ENCODE measurements at regions not wholly inside any gene's neighbourhood (a gene's known extent, or its start where the extent isn't known, plus 50 kb on each side); places are given as distances from the start of the nearest gene placed in this dataset.

DNA sequence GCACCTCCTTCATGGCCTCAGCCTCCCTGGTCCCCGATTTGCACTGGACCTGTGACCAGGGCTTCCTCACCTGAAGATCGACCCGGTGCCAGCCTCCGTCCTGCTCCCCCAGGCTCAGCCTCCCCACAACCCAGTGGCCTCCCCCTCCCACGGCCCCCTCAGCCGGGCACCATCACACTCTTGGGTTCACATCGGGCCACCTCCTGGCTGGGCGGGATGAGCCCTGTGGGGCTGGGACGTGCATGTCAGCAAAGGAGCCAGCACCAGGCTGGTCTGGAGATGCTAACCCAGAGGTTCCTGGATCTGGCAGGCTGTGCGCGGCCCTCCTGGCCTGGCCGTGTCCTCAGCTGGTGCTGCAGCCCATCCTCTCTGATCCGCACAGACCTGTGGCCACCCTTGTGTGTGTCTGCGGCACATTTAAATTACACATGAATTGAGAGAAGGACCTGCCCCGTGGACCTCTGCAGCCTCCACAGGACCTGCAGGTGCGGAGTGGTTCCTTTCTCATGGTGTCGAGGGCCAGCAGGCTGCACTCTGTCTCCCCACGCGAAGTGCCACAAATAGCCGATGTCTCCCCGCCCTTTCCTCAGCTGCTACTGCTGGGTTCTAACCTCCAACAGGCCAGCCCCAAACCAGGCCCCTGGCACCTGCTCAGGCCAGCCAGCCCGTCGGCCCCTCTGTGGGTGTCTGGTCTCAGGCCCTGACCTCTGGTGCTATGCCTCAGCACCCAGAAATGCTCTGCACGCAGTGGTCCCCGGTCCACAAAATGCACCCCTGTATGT lies 237.5 kb downstream of the ERMARD start:
- Mint-ChIP-seq H3K4me3 (no peak overlapping the region), H3K27ac (no peak overlapping the region), H3K36me3 (no peaks in the 10 kb centered on the region), H3K4me1 (no peaks in the 10 kb centered on the region), H3K9me3 (0 out of 2 replicates have a peak, but pooled peaks cover 4% of the 10 kb centered on the region), H3K27me3 (ENCODE audit: low read depth) (no peaks in the 10 kb centered on the region)
- POLR2A ChIA-PET = no interaction called here
- no peak for ATAC-seq
- CTCF ChIA-PET = no interaction called here
- TF ChIP-seq ZNF232 (CRISPR knock-in tag; IDR thresholded peaks at IDR 0.05) (no peak), SP1 (CRISPR knock-in tag; conservative IDR thresholded peaks at IDR 0.05) (no peak), SOX15 (CRISPR knock-in tag; IDR thresholded peaks at IDR 0.05) (no peak), FOXP1 (CRISPR knock-in tag; IDR thresholded peaks at IDR 0.05; ENCODE audit: borderline replicate concordance) (no peak), TP53 (CRISPR knock-in tag; IDR thresholded peaks at IDR 0.05) (no peak), ETV6 (CRISPR knock-in tag; IDR thresholded peaks at IDR 0.05) (no peak), ZNF138 (CRISPR knock-in tag; conservative IDR thresholded peaks at IDR 0.05) (no peak)
- TF ChIP-seq, protein P1, sequence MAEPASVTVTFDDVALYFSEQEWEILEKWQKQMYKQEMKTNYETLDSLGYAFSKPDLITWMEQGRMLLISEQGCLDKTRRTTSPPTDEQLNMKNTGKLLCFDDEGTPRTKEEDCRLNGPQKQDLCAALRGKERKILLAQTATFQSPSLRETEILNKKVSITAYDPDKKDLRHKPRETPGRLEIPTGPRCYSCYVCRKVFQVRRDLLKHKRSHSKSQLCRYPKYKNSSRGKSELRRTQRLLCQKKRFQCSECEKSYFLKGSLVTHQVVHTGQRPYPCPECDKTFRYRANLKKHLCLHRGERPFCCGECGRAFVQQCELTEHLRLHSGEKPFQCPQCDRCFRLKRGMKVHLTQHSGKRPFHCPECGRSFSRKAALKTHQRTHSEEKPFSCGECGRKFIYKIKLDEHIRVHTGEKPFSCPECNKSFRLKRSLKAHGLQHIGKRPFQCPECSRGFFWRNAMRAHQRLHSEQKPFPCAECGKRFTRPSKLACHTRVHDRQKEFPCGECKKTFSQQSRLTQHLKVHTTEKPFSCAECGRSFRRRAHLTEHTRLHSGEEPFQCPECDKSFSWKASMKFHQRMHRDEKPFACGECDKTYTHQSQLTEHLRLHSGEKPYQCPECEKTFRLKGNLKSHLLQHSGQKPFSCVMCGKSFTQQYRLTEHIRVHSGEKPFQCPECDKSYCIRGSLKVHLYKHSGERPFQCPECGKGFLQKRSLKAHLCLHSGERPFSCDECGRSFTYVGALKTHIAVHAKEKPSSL (CRISPR knock-in tag; conservative IDR thresholded peaks at IDR 0.05) = no peak
- TF ChIP-seq, protein P2, sequence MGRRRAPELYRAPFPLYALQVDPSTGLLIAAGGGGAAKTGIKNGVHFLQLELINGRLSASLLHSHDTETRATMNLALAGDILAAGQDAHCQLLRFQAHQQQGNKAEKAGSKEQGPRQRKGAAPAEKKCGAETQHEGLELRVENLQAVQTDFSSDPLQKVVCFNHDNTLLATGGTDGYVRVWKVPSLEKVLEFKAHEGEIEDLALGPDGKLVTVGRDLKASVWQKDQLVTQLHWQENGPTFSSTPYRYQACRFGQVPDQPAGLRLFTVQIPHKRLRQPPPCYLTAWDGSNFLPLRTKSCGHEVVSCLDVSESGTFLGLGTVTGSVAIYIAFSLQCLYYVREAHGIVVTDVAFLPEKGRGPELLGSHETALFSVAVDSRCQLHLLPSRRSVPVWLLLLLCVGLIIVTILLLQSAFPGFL (CRISPR knock-in tag; IDR thresholded peaks at IDR 0.05; ENCODE audit: borderline replicate concordance) = no peak
- TF ChIP-seq, protein P3, sequence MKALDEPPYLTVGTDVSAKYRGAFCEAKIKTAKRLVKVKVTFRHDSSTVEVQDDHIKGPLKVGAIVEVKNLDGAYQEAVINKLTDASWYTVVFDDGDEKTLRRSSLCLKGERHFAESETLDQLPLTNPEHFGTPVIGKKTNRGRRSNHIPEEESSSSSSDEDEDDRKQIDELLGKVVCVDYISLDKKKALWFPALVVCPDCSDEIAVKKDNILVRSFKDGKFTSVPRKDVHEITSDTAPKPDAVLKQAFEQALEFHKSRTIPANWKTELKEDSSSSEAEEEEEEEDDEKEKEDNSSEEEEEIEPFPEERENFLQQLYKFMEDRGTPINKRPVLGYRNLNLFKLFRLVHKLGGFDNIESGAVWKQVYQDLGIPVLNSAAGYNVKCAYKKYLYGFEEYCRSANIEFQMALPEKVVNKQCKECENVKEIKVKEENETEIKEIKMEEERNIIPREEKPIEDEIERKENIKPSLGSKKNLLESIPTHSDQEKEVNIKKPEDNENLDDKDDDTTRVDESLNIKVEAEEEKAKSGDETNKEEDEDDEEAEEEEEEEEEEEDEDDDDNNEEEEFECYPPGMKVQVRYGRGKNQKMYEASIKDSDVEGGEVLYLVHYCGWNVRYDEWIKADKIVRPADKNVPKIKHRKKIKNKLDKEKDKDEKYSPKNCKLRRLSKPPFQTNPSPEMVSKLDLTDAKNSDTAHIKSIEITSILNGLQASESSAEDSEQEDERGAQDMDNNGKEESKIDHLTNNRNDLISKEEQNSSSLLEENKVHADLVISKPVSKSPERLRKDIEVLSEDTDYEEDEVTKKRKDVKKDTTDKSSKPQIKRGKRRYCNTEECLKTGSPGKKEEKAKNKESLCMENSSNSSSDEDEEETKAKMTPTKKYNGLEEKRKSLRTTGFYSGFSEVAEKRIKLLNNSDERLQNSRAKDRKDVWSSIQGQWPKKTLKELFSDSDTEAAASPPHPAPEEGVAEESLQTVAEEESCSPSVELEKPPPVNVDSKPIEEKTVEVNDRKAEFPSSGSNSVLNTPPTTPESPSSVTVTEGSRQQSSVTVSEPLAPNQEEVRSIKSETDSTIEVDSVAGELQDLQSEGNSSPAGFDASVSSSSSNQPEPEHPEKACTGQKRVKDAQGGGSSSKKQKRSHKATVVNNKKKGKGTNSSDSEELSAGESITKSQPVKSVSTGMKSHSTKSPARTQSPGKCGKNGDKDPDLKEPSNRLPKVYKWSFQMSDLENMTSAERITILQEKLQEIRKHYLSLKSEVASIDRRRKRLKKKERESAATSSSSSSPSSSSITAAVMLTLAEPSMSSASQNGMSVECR (CRISPR knock-in tag; IDR thresholded peaks at IDR 0.05; ENCODE audit: borderline replicate concordance) = no peak
- TF ChIP-seq, protein P4, sequence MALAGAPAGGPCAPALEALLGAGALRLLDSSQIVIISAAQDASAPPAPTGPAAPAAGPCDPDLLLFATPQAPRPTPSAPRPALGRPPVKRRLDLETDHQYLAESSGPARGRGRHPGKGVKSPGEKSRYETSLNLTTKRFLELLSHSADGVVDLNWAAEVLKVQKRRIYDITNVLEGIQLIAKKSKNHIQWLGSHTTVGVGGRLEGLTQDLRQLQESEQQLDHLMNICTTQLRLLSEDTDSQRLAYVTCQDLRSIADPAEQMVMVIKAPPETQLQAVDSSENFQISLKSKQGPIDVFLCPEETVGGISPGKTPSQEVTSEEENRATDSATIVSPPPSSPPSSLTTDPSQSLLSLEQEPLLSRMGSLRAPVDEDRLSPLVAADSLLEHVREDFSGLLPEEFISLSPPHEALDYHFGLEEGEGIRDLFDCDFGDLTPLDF (CRISPR knock-in tag; IDR thresholded peaks at IDR 0.05) = no peak
- TF ChIP-seq, protein P5, sequence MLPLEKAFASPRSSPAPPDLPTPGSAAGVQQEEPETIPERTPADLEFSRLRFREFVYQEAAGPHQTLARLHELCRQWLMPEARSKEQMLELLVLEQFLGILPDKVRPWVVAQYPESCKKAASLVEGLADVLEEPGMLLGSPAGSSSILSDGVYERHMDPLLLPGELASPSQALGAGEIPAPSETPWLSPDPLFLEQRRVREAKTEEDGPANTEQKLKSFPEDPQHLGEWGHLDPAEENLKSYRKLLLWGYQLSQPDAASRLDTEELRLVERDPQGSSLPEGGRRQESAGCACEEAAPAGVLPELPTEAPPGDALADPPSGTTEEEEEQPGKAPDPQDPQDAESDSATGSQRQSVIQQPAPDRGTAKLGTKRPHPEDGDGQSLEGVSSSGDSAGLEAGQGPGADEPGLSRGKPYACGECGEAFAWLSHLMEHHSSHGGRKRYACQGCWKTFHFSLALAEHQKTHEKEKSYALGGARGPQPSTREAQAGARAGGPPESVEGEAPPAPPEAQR (CRISPR knock-in tag; IDR thresholded peaks at IDR 0.05) = no peak
- no peak for DNase-seq (ENCODE audit: low spot score)

DNA sequence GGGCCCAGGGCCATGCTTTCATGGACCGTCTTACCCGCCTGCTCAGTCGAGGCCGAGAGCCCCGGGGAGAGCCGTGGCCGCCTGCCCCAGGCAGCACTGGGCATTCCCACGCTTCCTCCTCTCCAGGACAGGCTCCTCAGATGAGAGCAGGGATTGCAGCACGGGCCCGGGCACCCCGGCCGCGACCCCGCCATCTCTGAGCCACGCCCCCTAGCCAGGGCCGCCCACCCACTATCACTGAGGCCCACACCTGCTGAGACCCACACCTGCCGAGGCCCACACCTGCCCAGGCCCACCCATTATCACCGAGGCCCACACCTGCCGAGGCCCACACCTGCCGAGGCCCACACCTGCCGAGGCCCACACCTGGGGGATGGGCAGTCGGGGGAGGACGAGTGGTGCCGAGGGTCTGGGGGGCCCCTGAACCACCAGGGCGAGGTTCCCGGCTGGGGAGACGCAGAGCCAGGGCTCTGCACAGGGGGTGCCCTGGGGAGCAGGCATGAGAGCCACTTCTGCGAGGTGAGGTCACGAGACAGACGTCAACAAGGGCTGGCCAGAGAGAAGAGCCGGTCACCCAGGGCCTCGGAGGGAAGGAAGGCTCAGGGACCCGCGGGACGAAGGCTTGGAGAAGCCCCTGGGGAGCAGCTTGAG lies 235.6 kb downstream of the ERMARD start:
- no peaks in the 10 kb centered on the region for H3K4me1 Mint-ChIP-seq
- no peak for DNase-seq (ENCODE audit: low spot score)
- H3K9me3 Mint-ChIP-seq = 0 out of 2 replicates have a peak, but pooled peaks cover 4% of the 10 kb centered on the region
- H3K4me3 Mint-ChIP-seq = no peak overlapping the region
- no peaks in the 10 kb centered on the region for H3K27me3 Mint-ChIP-seq (ENCODE audit: low read depth)
- no peak overlapping the region for H3K27ac Mint-ChIP-seq
- no peak for ATAC-seq
- H3K36me3 Mint-ChIP-seq = no peaks in the 10 kb centered on the region
- POLR2A ChIA-PET = no interaction called here
- CTCF ChIA-PET = no interaction called here
- TF ChIP-seq EMX1 (CRISPR knock-in tag; IDR thresholded peaks at IDR 0.05) (no peak), ELF4 (CRISPR knock-in tag; IDR thresholded peaks at IDR 0.05; ENCODE audit: low read depth) (no peak), NFATC4 (CRISPR knock-in tag; IDR thresholded peaks at IDR 0.05) (no peak), SOX15 (CRISPR knock-in tag; IDR thresholded peaks at IDR 0.05) (no peak), TCF7 (CRISPR knock-in tag; IDR thresholded peaks at IDR 0.05; ENCODE audit: low read depth) (no peak), CBFB (CRISPR knock-in tag; IDR thresholded peaks at IDR 0.05; ENCODE audit: low read depth) (no peak), KAT7 (CRISPR knock-in tag; IDR thresholded peaks at IDR 0.05; ENCODE audit: borderline replicate concordance) (no peak), NR3C1 (CRISPR knock-in tag; conservative IDR thresholded peaks at IDR 0.05; ENCODE audit: low read depth) (no peak), HMGA2 (CRISPR knock-in tag; IDR thresholded peaks at IDR 0.05) (no peak), ESRRA (CRISPR knock-in tag; IDR thresholded peaks at IDR 0.05; ENCODE audit: borderline replicate concordance) (no peak)
- TF ChIP-seq, protein P5 (CRISPR knock-in tag; IDR thresholded peaks at IDR 0.05) = no peak

All from WTC11 (cell line).